K562 (cell line): ENCODE measurements at regions not wholly inside any gene's neighbourhood (a gene's known extent, or its start where the extent isn't known, plus 50 kb on each side); places are given as distances from the start of the nearest gene placed in this dataset.

Experiments used
- ATAC-seq: fragments of 200-7000 bp; cut with Tn5 transposase; 3 replicates; pipeline ENCODE4 v1.9.1; 2020; ENCODE audit warnings: moderate library complexity
- BruUV-seq: library from RNA; stranded (reverse); fragments of 400-500 nt; replicated peaks from 2 replicates; lab custom pipeline; 2021; lab: Mats Ljungman, UMichigan
- CTCF ChIA-PET: fragments of 300-600 bp; formaldehyde crosslinking; extraction: SDS; loops from one replicate; lab custom pipeline; 2021; ENCODE audit warnings: low intra/inter-chr PET ratio; lab: Yijun Ruan, JAX
- POLR2A ChIA-PET: fragments of 300-600, 350-650 bp; sonication (Branson Sonifier 250); formaldehyde crosslinking; extraction: SDS; loops from one replicate; lab custom pipeline; 2021; ENCODE audit warnings: antibody characterized with exemption, inconsistent platforms; lab: Yijun Ruan, JAX
- DNase-seq, 4 experiments: peaks; one replicate each; pipeline versions ENCODE4 v3.0.0 to v3.0.0-alpha.2; 2011 to 2018; ENCODE audit warnings: low spot score in 3 of 4, mixed read lengths in 3 of 4; ENCODE audit errors: extremely low read depth in 1 of 4
- FAIRE-seq: peaks from 2 replicates; lab custom pipeline; 2011; peaks lifted over from hg19 to GRCh38; lab: Jason Lieb, UNC
- H2AFZ ChIP-seq: 2 replicates; pipeline ENCODE4 v1.6.0; 2011; ENCODE audit warnings: low read depth, low read length, control low read depth, inconsistent platforms
- H3K27ac ChIP-seq: fragments of 200-600 bp; 3 replicates; pipeline ENCODE4 v1.8.0; 2011; ENCODE audit warnings: low read depth, mild to moderate bottlenecking, control low read depth, inconsistent platforms, low read length, moderate library complexity, mixed read lengths; ENCODE audit errors: extremely low read depth
- H3K27me3 ChIP-seq, 2 experiments: fragments of 300-600 bp in 1 of 2; 2 replicates in 1 of 2; 3 replicates in 1 of 2; pipeline versions ENCODE4 v1.6.0 to v1.8.0; 2011; ENCODE audit warnings: inconsistent platforms in 2 of 2, low read length in 2 of 2, mild to moderate bottlenecking in 1 of 2, mixed read lengths in 1 of 2, moderate library complexity in 1 of 2; ENCODE audit not compliant: control insufficient read depth in 2 of 2, insufficient read depth in 2 of 2
- H3K36me3 ChIP-seq: fragments of 300-600 bp; 3 replicates; pipeline ENCODE4 v1.8.0; 2011; ENCODE audit warnings: mild to moderate bottlenecking, low read length, inconsistent platforms; ENCODE audit not compliant: control insufficient read depth, insufficient read depth
- H3K4me1 ChIP-seq, 2 experiments: fragments of 200-600 bp in 1 of 2; replicated peaks in 1 of 2; 2 replicates in 1 of 2; 3 replicates in 1 of 2; pipeline versions ENCODE4 v1.5.1 to v1.8.0; 2011; ENCODE audit warnings: inconsistent platforms in 2 of 2, low read length in 2 of 2, mild to moderate bottlenecking in 1 of 2, mixed read lengths in 1 of 2, moderate library complexity in 1 of 2; ENCODE audit not compliant: control insufficient read depth in 2 of 2, insufficient read depth in 2 of 2
- H3K4me2 ChIP-seq: 2 replicates; pipeline ENCODE4 v1.6.1; 2011; ENCODE audit warnings: low read length, control low read depth, inconsistent platforms, mixed read lengths; ENCODE audit not compliant: insufficient read depth
- H3K4me3 ChIP-seq: fragments of 200-600 bp; sonication (generic), shearing (Covaris generic); 2 replicates; pipeline ENCODE4 v1.5.1; 2016; ENCODE audit warnings: control low read depth, inconsistent platforms
- H3K79me2 ChIP-seq: fragments of 200-600 bp; 3 replicates; pipeline ENCODE4 v1.8.0; 2011; ENCODE audit warnings: low read length, inconsistent platforms; ENCODE audit not compliant: control insufficient read depth, insufficient read depth
- H3K9ac ChIP-seq, 2 experiments: 2 replicates each; pipeline versions ENCODE4 v1.6.0 to v1.6.1; 2011; ENCODE audit warnings: low read depth in 2 of 2, low read length in 2 of 2, control low read depth in 1 of 2, inconsistent platforms in 1 of 2, mild to moderate bottlenecking in 1 of 2, mixed read lengths in 1 of 2; ENCODE audit not compliant: insufficient read depth in 1 of 2
- H3K9me1 ChIP-seq: one replicate; pipeline ENCODE4 v1.6.0; 2011; ENCODE audit warnings: inconsistent platforms, mild to moderate bottlenecking, low read length, moderate library complexity; ENCODE audit not compliant: control insufficient read depth, insufficient read depth
- H3K9me3 ChIP-seq: replicated peaks from 2 replicates; pipeline ENCODE4 v1.5.1; 2011; ENCODE audit warnings: low read depth, low read length, inconsistent platforms; ENCODE audit not compliant: control insufficient read depth, insufficient read depth
- H4K20me1 ChIP-seq: replicated peaks from 2 replicates; pipeline ENCODE4 v1.6.1; 2011; ENCODE audit warnings: low read length, inconsistent platforms, mixed read lengths; ENCODE audit not compliant: control insufficient read depth, insufficient read depth
- PCBP2 ChIP-seq: fragments of 200-400 bp; formaldehyde crosslinking; IDR thresholded peaks from 2 replicates; pipeline ENCODE4 v1.6.1; 2018; ENCODE audit warnings: low read length, low read depth, mild to moderate bottlenecking, moderate library complexity; ENCODE audit not compliant: poor library complexity, severe bottlenecking
- SIRT6 ChIP-seq: IDR thresholded peaks from one replicate; pipeline ENCODE4 v1.6.1; 2012; ENCODE audit warnings: low read depth, mild to moderate bottlenecking, control low read depth, inconsistent platforms, low read length, moderate library complexity
- SMAD4 ChIP-seq: fragments of 250-450 bp; sonication (Bioruptor Pico); conservative IDR thresholded peaks from 2 replicates; pipeline ENCODE4 v1.8.0; 2021; ENCODE audit warnings: inconsistent platforms, mild to moderate bottlenecking, moderate library complexity
- SMARCA5 ChIP-seq: fragments of 450-650 bp; IDR thresholded peaks from 2 replicates; pipeline ENCODE4 v1.6.1; 2016
- YBX1 ChIP-seq: fragments of 450-650 bp; IDR thresholded peaks from 2 replicates; pipeline ENCODE4 v1.7.1; 2016; ENCODE audit warnings: mild to moderate bottlenecking
- ZNF639 ChIP-seq, 2 experiments: fragments of 200-800 bp in 1 of 2; sonication (Bioruptor generic) in 1 of 2; sonication (generic) in 1 of 2; formaldehyde crosslinking in 1 of 2; IDR thresholded peaks in 1 of 2; conservative IDR thresholded peaks in 1 of 2; 2 replicates each; pipeline versions ENCODE4 v1.5.0 to v1.6.1; 2016 to 2020; ENCODE audit warnings: missing compliant biosample characterization in 1 of 2, missing genetic modification characterization in 1 of 2, missing genetic modification reagents in 1 of 2
- WGBS: fragments of 100-300 bp; shearing (Covaris generic); methylation state at CpG from one replicate; pipeline ENCODE4 v1.1.6; 2016; ENCODE audit warnings: low coverage, mixed read lengths; ENCODE audit not compliant: insufficient coverage; ENCODE audit errors: missing lambda C conversion rate; 5-methylcytosine and 5-hydroxymethylcytosine counted together
- in situ Hi-C: fragments of 300-500 bp; cut with MboI; formaldehyde crosslinking; loops from 4 replicates; pipeline ENCODE4 v1.15.0; 2018; ENCODE audit warnings: inconsistent platforms, mixed read lengths
- intact Hi-C: fragments of 100-400 bp; cut with micrococcal nuclease; formaldehyde crosslinking; loops from 2 replicates; pipeline ENCODE4 v1.14.2; 2022

- no peaks in the 10 kb centered on the region for H3K9me1 ChIP-seq
- H3K4me3 ChIP-seq, result no peak overlapping the region
- no peaks in the 10 kb centered on the region for H3K36me3 ChIP-seq
- WGBS, result 27% methylated on average over 2 of the region's 2 CpGs
- intact Hi-C loops, result no loop called here
- DNase-seq (no peak), ATAC-seq (no peak), FAIRE-seq (no peak)
- H3K27ac ChIP-seq, result no peak overlapping the region
- TF ChIP-seq ZNF639 (CRISPR knock-in tag; conservative IDR thresholded peaks at IDR 0.05 in 1 of 2, IDR thresholded peaks at IDR 0.05 in 1 of 2) (no peak), PCBP2 (no peak), SMARCA5 (no peak), SIRT6 (no peak), YBX1 (no peak), SMAD4 (CRISPR knock-in tag) (no peak)
- TF ChIP-seq, all 486 proteins: peak for 0
- H4K20me1 ChIP-seq, result no peaks in the 10 kb centered on the region
- H3K4me2 ChIP-seq, result no peak overlapping the region
- H3K4me1 ChIP-seq, result no peaks in the 10 kb centered on the region; a peak in 1 of 5 replicates
- H3K9ac ChIP-seq, result no peak overlapping the region
- in situ Hi-C loops, result no loop called here
- ChIA-PET POLR2A (no interaction called here), CTCF (no interaction called here)
- H3K9me3 ChIP-seq, result no peaks in the 10 kb centered on the region
- H2AFZ ChIP-seq, result no peak overlapping the region
- no peaks in the 10 kb centered on the region for H3K27me3 ChIP-seq
- no TSS peak for BruUV-seq
- H3K79me2 ChIP-seq, result no peaks in the 10 kb centered on the region
Observed at GRCh38 chr12:91978143-91978542, 167.5 kb downstream of the BTG1 start.
